HepG2 (cell line): ENCODE measurements at regions not wholly inside any gene's neighbourhood (a gene's known extent, or its start where the extent isn't known, plus 50 kb on each side); places are given as distances from the start of the nearest gene placed in this dataset.

ENCODE experiments used
- ATAC-seq: fragments of 200-7000 bp; cut with Tn5 transposase; 3 replicates; pipeline ENCODE4 v1.9.1; 2020; ENCODE audit warnings: mild to moderate bottlenecking, moderate library complexity
- BruUV-seq: library from RNA; stranded (reverse); fragments of 400-500 nt; replicated peaks from 2 replicates; lab custom pipeline; 2021; lab: Mats Ljungman, UMichigan
- CTCF ChIA-PET: fragments of 300-600 bp; formaldehyde crosslinking; extraction: SDS; loops from one replicate; lab custom pipeline; 2021; ENCODE audit warnings: low total read pairs, inconsistent platforms, low intra/inter-chr PET ratio; lab: Yijun Ruan, JAX
- POLR2A ChIA-PET: fragments of 350-600 bp; sonication (Branson Sonifier 250); formaldehyde crosslinking; loops from one replicate; lab custom pipeline; 2020; ENCODE audit warnings: antibody characterized with exemption, inconsistent platforms; lab: Yijun Ruan, JAX
- DNase-seq: peaks from one replicate; pipeline ENCODE4 v3.0.0-alpha.2; 2015; ENCODE audit warnings: low spot score
- FAIRE-seq: peaks from 3 replicates; lab custom pipeline; 2011; peaks lifted over from hg19 to GRCh38; lab: Jason Lieb, UNC
- H2AFZ ChIP-seq: one replicate; pipeline ENCODE4 v1.6.1; 2011; ENCODE audit warnings: low read length, inconsistent platforms
- H3K27ac ChIP-seq: fragments of 300-600 bp; 3 replicates; pipeline ENCODE4 v1.8.0; 2011; ENCODE audit warnings: mixed run types, mild to moderate bottlenecking, mixed read lengths, low read length, inconsistent platforms; ENCODE audit not compliant: insufficient read depth; ENCODE audit errors: extremely low read length
- H3K27me3 ChIP-seq, 2 experiments: fragments of 200-600 bp in 1 of 2; 2 replicates in 1 of 2; 3 replicates in 1 of 2; pipeline versions ENCODE4 v1.6.0 to v1.8.0; 2011; ENCODE audit warnings: low read length in 2 of 2, mild to moderate bottlenecking in 2 of 2, moderate library complexity in 2 of 2, inconsistent platforms in 1 of 2; ENCODE audit not compliant: insufficient read depth in 2 of 2, control insufficient read depth in 1 of 2
- H3K36me3 ChIP-seq, 2 experiments: fragments of 200-600 bp in 1 of 2; replicated peaks in 1 of 2; 2 replicates in 1 of 2; 3 replicates in 1 of 2; pipeline versions ENCODE4 v1.5.1 to v1.8.0; 2011; ENCODE audit warnings: low read length in 2 of 2, inconsistent platforms in 1 of 2; ENCODE audit not compliant: insufficient read depth in 2 of 2, control insufficient read depth in 1 of 2
- H3K4me1 ChIP-seq: 2 replicates; pipeline ENCODE4 v1.5.1; 2012; ENCODE audit warnings: low read length, inconsistent platforms; ENCODE audit not compliant: insufficient read depth
- H3K4me2 ChIP-seq: 2 replicates; pipeline ENCODE4 v1.6.0; 2011; ENCODE audit warnings: low read depth, low read length, inconsistent platforms
- H3K4me3 ChIP-seq, 3 experiments: fragments of 200-600 bp in 1 of 3; sonication (generic), shearing (Covaris generic) in 1 of 3; replicated peaks in 1 of 3; 2 replicates each; pipeline ENCODE4 v1.5.1; 2011 to 2016; ENCODE audit warnings: low read length in 3 of 3, inconsistent platforms in 2 of 3, low read depth in 2 of 3, mild to moderate bottlenecking in 2 of 3, control low read depth in 1 of 3, mixed read lengths in 1 of 3; ENCODE audit not compliant: insufficient read depth in 1 of 3
- H3K79me2 ChIP-seq: one replicate; pipeline ENCODE4 v1.6.1; 2011; ENCODE audit warnings: low read length, inconsistent platforms; ENCODE audit not compliant: insufficient read depth
- H3K9ac ChIP-seq: 2 replicates; pipeline ENCODE4 v1.6.0; 2011; ENCODE audit warnings: mild to moderate bottlenecking, low read depth, low read length, inconsistent platforms; ENCODE audit not compliant: insufficient read depth
- H3K9me3 ChIP-seq: 2 replicates; pipeline ENCODE4 v1.5.1; 2012; ENCODE audit warnings: mild to moderate bottlenecking, low read length
- H4K20me1 ChIP-seq: 2 replicates; pipeline ENCODE4 v1.6.0; 2011; ENCODE audit warnings: inconsistent platforms, mild to moderate bottlenecking, low read length, moderate library complexity; ENCODE audit not compliant: insufficient read depth
- SIN3B ChIP-seq: fragments of 150-350 bp; IDR thresholded peaks from 2 replicates; pipeline ENCODE4 v1.6.1; 2014; ENCODE audit warnings: low read length
- SP2 ChIP-seq: sonication (generic); formaldehyde crosslinking; IDR thresholded peaks from 2 replicates; pipeline ENCODE4 v1.5.1; 2020; ENCODE audit warnings: mild to moderate bottlenecking, missing genetic modification reagents
- SP5 ChIP-seq: IDR thresholded peaks from 2 replicates; pipeline ENCODE4 v1.6.1; 2016; ENCODE audit warnings: low read depth, borderline replicate concordance
- XRCC5 ChIP-seq: fragments of 200-400 bp; formaldehyde crosslinking; optimal IDR thresholded peaks from 2 replicates; pipeline ENCODE3; 2017; ENCODE audit warnings: mild to moderate bottlenecking, low read length
- ZBTB8A ChIP-seq: sonication (generic); formaldehyde crosslinking; IDR thresholded peaks from 2 replicates; pipeline ENCODE4 v1.4.0; 2020; ENCODE audit warnings: mild to moderate bottlenecking, low read depth, missing genetic modification reagents, borderline replicate concordance
- ZNF225 ChIP-seq: sonication (generic); formaldehyde crosslinking; IDR thresholded peaks from 2 replicates; pipeline ENCODE4 v1.4.0; 2020; ENCODE audit warnings: mild to moderate bottlenecking, missing genetic modification reagents
- ZNF383 ChIP-seq: sonication (generic); formaldehyde crosslinking; IDR thresholded peaks from 2 replicates; pipeline ENCODE4 v1.4.0; 2020; ENCODE audit warnings: missing genetic modification reagents, mild to moderate bottlenecking, borderline replicate concordance
- ZNF567 ChIP-seq: sonication (generic); formaldehyde crosslinking; IDR thresholded peaks from 2 replicates; pipeline ENCODE4 v1.8.1; 2023; ENCODE audit warnings: mild to moderate bottlenecking, missing genetic modification reagents, borderline replicate concordance
- ZNF607 ChIP-seq: sonication (generic); formaldehyde crosslinking; IDR thresholded peaks from 2 replicates; pipeline ENCODE4 v1.5.1; 2020; ENCODE audit warnings: missing genetic modification reagents, mild to moderate bottlenecking, borderline replicate concordance
- ZNF737 ChIP-seq: sonication (generic); formaldehyde crosslinking; IDR thresholded peaks from 2 replicates; pipeline ENCODE4 v1.5.0; 2020; ENCODE audit warnings: missing genetic modification reagents, mild to moderate bottlenecking, borderline replicate concordance
- ZNF83 ChIP-seq: sonication (generic); formaldehyde crosslinking; IDR thresholded peaks from 2 replicates; pipeline ENCODE4 v1.4.0; 2020; ENCODE audit warnings: missing genetic modification reagents, mild to moderate bottlenecking, borderline replicate concordance
- ZNF883 ChIP-seq: sonication (generic); formaldehyde crosslinking; IDR thresholded peaks from 2 replicates; pipeline ENCODE4 v1.5.1; 2020; ENCODE audit warnings: mild to moderate bottlenecking, missing genetic modification reagents; ENCODE audit errors: not compliant biosample characterization
- WGBS: methylation state at CpG from one replicate; pipeline ENCODE4 v1.1.6; 2017; ENCODE audit warnings: low lambda C conversion rate; 5-methylcytosine and 5-hydroxymethylcytosine counted together
- in situ Hi-C: cut with HindIII; loops from 2 replicates; pipeline ENCODE4 v1.10.0; 2017; ENCODE audit warnings: low pct_unique_long_range_greater_than_20kb; ENCODE audit not compliant: extremely low pct_ligation_motif_present
- intact Hi-C: fragments of 100-400 bp; cut with micrococcal nuclease; formaldehyde crosslinking; loops from one replicate; pipeline ENCODE4 v1.10.0; 2022; ENCODE audit not compliant: unreplicated experiment
- TF ChIP-seq, protein P1 (sequence below): sonication (generic); formaldehyde crosslinking; conservative IDR thresholded peaks from 2 replicates; pipeline ENCODE4 v1.8.0; 2022; ENCODE audit warnings: mild to moderate bottlenecking, moderate library complexity, missing genetic modification reagents
- TF ChIP-seq, protein P2 (sequence below): sonication (generic); formaldehyde crosslinking; IDR thresholded peaks from 2 replicates; pipeline ENCODE4 v1.5.1; 2020; ENCODE audit warnings: missing genetic modification reagents, mild to moderate bottlenecking, borderline replicate concordance

DNA sequence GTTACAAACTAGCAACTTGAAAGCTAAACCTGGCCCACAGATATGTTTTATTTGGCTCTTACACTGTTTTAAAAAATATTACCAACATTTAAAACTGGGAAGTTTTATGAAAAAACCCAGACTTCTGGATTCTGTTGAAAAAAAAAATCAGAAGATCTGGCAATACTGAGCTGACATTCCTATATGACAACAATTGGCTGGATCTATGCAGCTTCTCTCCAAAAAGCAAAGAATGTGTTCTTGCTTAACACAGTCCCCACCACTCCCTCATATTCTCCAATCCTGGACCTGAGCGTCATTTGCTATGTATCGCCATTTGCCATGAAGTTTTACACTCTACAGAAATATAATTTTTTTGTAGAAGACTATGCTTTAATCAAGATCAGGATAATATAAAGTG lies 859.6 kb downstream of the LTN1 start:
- CTCF ChIA-PET, result no interaction called here
- Histone ChIP-seq H3K79me2 (no peaks in the 10 kb centered on the region), H3K27me3 (no peaks in the 10 kb centered on the region), H3K4me2 (no peak overlapping the region), H3K36me3 (no peaks in the 10 kb centered on the region), H3K27ac (no peak overlapping the region), H2AFZ (no peak overlapping the region), H4K20me1 (no peaks in the 10 kb centered on the region), H3K4me1 (no peaks in the 10 kb centered on the region), H3K9me3 (peaks cover 82% of the 10 kb centered on the region), H3K4me3 (no peak overlapping the region), H3K9ac (no peak overlapping the region)
- in situ Hi-C loops, result no loop called here
- ATAC-seq (no peak), FAIRE-seq (no peak), DNase-seq (no peak)
- intact Hi-C loops, result no loop called here
- WGBS, result 94% methylated on average over 2 of the region's 2 CpGs
- POLR2A ChIA-PET, result no interaction called here
- no TSS peak for BruUV-seq
- TF ChIP-seq SP2 (no peak), ZNF567 (CRISPR knock-in tag) (no peak), ZNF383 (CRISPR knock-in tag) (no peak), ZBTB8A (CRISPR knock-in tag) (no peak), ZNF83 (CRISPR knock-in tag) (no peak), SP5 (no peak), ZNF883 (CRISPR knock-in tag) (no peak), SIN3B (no peak), ZNF607 (CRISPR knock-in tag) (no peak), ZNF225 (CRISPR knock-in tag) (no peak), XRCC5 (no peak), ZNF737 (no peak)
- TF ChIP-seq, protein P1, sequence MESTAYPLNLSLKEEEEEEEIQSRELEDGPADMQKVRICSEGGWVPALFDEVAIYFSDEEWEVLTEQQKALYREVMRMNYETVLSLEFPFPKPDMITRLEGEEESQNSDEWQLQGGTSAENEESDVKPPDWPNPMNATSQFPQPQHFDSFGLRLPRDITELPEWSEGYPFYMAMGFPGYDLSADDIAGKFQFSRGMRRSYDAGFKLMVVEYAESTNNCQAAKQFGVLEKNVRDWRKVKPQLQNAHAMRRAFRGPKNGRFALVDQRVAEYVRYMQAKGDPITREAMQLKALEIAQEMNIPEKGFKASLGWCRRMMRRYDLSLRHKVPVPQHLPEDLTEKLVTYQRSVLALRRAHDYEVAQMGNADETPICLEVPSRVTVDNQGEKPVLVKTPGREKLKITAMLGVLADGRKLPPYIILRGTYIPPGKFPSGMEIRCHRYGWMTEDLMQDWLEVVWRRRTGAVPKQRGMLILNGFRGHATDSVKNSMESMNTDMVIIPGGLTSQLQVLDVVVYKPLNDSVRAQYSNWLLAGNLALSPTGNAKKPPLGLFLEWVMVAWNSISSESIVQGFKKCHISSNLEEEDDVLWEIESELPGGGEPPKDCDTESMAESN, result no peak
- TF ChIP-seq, protein P2, sequence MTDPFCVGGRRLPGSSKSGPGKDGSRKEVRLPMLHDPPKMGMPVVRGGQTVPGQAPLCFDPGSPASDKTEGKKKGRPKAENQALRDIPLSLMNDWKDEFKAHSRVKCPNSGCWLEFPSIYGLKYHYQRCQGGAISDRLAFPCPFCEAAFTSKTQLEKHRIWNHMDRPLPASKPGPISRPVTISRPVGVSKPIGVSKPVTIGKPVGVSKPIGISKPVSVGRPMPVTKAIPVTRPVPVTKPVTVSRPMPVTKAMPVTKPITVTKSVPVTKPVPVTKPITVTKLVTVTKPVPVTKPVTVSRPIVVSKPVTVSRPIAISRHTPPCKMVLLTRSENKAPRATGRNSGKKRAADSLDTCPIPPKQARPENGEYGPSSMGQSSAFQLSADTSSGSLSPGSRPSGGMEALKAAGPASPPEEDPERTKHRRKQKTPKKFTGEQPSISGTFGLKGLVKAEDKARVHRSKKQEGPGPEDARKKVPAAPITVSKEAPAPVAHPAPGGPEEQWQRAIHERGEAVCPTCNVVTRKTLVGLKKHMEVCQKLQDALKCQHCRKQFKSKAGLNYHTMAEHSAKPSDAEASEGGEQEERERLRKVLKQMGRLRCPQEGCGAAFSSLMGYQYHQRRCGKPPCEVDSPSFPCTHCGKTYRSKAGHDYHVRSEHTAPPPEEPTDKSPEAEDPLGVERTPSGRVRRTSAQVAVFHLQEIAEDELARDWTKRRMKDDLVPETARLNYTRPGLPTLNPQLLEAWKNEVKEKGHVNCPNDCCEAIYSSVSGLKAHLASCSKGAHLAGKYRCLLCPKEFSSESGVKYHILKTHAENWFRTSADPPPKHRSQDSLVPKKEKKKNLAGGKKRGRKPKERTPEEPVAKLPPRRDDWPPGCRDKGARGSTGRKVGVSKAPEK (CRISPR knock-in tag), result no peak
